HL-60 (cell line): ENCODE measurements at regions not wholly inside any gene's neighbourhood (a gene's known extent, or its start where the extent isn't known, plus 50 kb on each side); places are given as distances from the start of the nearest gene placed in this dataset.

ENCODE experiments used
- POLR2AphosphoS5 ChIP-seq: IDR thresholded peaks from 2 replicates; pipeline ENCODE4 v1.6.1; 2012; ENCODE audit warnings: low read depth
- TF ChIP-seq, protein P1 (sequence below): IDR thresholded peaks from one replicate; pipeline ENCODE4 v1.5.1; 2011; ENCODE audit warnings: low read length, control low read depth, inconsistent platforms; ENCODE audit not compliant: insufficient read depth

DNA sequence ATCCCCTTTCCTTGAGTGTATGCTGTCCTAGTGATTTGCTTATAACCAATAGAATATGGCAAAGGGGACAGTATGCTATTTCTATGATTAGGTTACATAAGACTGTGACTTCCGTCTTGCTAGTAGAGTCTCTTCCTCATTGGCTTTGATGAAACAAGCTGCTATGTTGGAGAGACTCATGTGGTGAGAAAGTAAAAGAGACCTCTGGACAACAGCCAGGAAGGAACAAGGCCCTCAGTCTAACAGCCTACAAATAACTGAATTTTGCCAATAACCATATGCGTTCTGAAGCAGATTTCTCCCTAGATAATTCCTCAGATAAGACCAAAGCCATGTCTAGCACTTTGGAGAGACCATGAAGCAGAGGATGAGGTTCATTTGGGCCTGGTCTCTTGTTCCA, 134.5 kb upstream of the NAV3 start:
- TF ChIP-seq, protein P1, sequence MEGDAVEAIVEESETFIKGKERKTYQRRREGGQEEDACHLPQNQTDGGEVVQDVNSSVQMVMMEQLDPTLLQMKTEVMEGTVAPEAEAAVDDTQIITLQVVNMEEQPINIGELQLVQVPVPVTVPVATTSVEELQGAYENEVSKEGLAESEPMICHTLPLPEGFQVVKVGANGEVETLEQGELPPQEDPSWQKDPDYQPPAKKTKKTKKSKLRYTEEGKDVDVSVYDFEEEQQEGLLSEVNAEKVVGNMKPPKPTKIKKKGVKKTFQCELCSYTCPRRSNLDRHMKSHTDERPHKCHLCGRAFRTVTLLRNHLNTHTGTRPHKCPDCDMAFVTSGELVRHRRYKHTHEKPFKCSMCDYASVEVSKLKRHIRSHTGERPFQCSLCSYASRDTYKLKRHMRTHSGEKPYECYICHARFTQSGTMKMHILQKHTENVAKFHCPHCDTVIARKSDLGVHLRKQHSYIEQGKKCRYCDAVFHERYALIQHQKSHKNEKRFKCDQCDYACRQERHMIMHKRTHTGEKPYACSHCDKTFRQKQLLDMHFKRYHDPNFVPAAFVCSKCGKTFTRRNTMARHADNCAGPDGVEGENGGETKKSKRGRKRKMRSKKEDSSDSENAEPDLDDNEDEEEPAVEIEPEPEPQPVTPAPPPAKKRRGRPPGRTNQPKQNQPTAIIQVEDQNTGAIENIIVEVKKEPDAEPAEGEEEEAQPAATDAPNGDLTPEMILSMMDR: no peak
- TF ChIP-seq POLR2AphosphoS5: no peak
